ENCODE measurements at regions not wholly inside any gene's neighbourhood (a gene's known extent, or its start where the extent isn't known, plus 50 kb on each side); places are given as distances from the start of the nearest gene placed in this dataset.

- ATAC-seq (no peak), DNase-seq (ENCODE audit: low read depth, low spot score) (no peak)
- TF ChIP-seq CTCF (IDR thresholded peaks at IDR 0.05 in 2 of 3, conservative IDR thresholded peaks at IDR 0.05 in 1 of 3; ENCODE audit: borderline replicate concordance in 1 of 3, insufficient read depth in 1 of 3, low read depth in 2 of 3, low read length in 2 of 3) (no peak), ZFX (IDR thresholded peaks at IDR 0.05) (no peak), POLR2A (IDR thresholded peaks at IDR 0.05; ENCODE audit: borderline replicate concordance, extremely low read depth, insufficient read depth, insufficient read length) (no peak), REST (IDR thresholded peaks at IDR 0.05; ENCODE audit: low read depth) (no peak), ELF1 (IDR thresholded peaks at IDR 0.05; ENCODE audit: borderline replicate concordance, low read depth) (no peak), ATF3 (IDR thresholded peaks at IDR 0.05) (no peak), EGR1 (IDR thresholded peaks at IDR 0.05; ENCODE audit: low read depth) (no peak), RAD21 (IDR thresholded peaks at IDR 0.05; ENCODE audit: low read depth) (no peak), FOSL1 (IDR thresholded peaks at IDR 0.05; ENCODE audit: low read depth) (no peak)
- Histone ChIP-seq H3K27me3 (ENCODE audit: insufficient read depth, low read length) (no peaks in the 10 kb centered on the region), H3K36me3 (ENCODE audit: control insufficient read depth in 1 of 2, insufficient read depth in 2 of 2, low read length in 2 of 2) (no peaks in the 10 kb centered on the region), H3K9me2 (ENCODE audit: insufficient read depth) (no peaks in the 10 kb centered on the region), H3K4me3 (replicated peaks in 1 of 2; ENCODE audit: low read depth in 1 of 2, low read length in 2 of 2) (no peak overlapping the region), H3K4me1 (ENCODE audit: control insufficient read depth in 1 of 2, insufficient read depth in 2 of 2, low read length in 2 of 2) (no peaks in the 10 kb centered on the region), H3K9ac (ENCODE audit: low read length) (no peak overlapping the region), H4K20me1 (ENCODE audit: insufficient read depth) (no peaks in the 10 kb centered on the region), H3K79me2 (ENCODE audit: insufficient read depth, low read length) (no peaks in the 10 kb centered on the region), H2AFZ (ENCODE audit: low read depth, low read length, poor library complexity, severe bottlenecking) (no peak overlapping the region), H3K27ac (ENCODE audit: low read depth, low read length) (no peak overlapping the region), H3K9me3 (ENCODE audit: control insufficient read depth in 1 of 2, insufficient read depth in 1 of 2, low read depth in 1 of 2, low read length in 2 of 2) (no peaks in the 10 kb centered on the region), H3K4me2 (ENCODE audit: low read length) (no peak overlapping the region)
- BruUV-seq (replicated peaks) = no TSS peak
- intact Hi-C loops (cut with micrococcal nuclease) = no loop called here
- RAD21 ChIA-PET (ENCODE audit: low non-redundant PET in 1 of 2, low total read pairs in 2 of 2, uncharacterized antibody in 2 of 2, unreplicated experiment in 2 of 2) = no interaction called here
- POLR2A ChIA-PET = no interaction called here
- CTCF ChIA-PET = no interaction called here
Observed at GRCh38 chr3:146307456-146307725, 56.5 kb upstream of the PLSCR4 start.

All from HCT116 (cell line).